Right ventricle myocardium superior (tissue), 1 donor: ENCODE measurements at regions not wholly inside any gene's neighbourhood (a gene's known extent, or its start where the extent isn't known, plus 50 kb on each side); places are given as distances from the start of the nearest gene placed in this dataset.
A peak's percentile ranks its signal among the peaks of the same experiment; 100 is the strongest.

Experiments used
- ATAC-seq: fragments of 200-7000 bp; cut with Tn5 transposase; one replicate; pipeline ENCODE4 v1.9.1; 2020; ENCODE audit warnings: mild to moderate bottlenecking; ENCODE audit not compliant: poor library complexity
- DNase-seq: peaks from one replicate; pipeline ENCODE4 v3.0.0-alpha.2; 2020
- intact Hi-C: fragments of 100-400 bp; cut with DNase I; formaldehyde crosslinking; loops from one replicate; pipeline ENCODE4 v1.11.2; 2022
- donor health status: DM: no; HTN: yes; CAD: no; lungs with severe emphysema.

- no peak for ATAC-seq
- no peak for DNase-seq
- intact Hi-C loops: no loop called here
Observed at GRCh38 chr18:11296946-11297345, 147.6 kb upstream of the PIEZO2 start.

- DNase-seq: no peak
- no peak for ATAC-seq
- intact Hi-C loops: no loop called here
Observed at GRCh38 chr18:11293794-11294193, 144.4 kb upstream of the PIEZO2 start.

- ATAC-seq: no peak
Observed at GRCh38 chr18:11290786-11291185, 141.4 kb upstream of the PIEZO2 start.

GRCh38 chr18:11289248-11289647, 139.9 kb upstream of the PIEZO2 start:
- intact Hi-C loops: no loop called here
- ATAC-seq: no peak
- DNase-seq: no peak

More at GRCh38 chr18:11290786-11291185, 141.4 kb upstream of the PIEZO2 start:
- DNase-seq: no peak
- intact Hi-C loops: no loop called here

GRCh38 chr18:11288401-11288800, 139.0 kb upstream of the PIEZO2 start:
- DNase-seq: no peak
- ATAC-seq: no peak
- intact Hi-C loops: no loop called here

GRCh38 chr18:11286431-11286830, 137.1 kb upstream of the PIEZO2 start:
- DNase-seq: no peak
- no peak for ATAC-seq
- intact Hi-C loops: no loop called here

GRCh38 chr18:11284811-11285210, 135.4 kb upstream of the PIEZO2 start:
- DNase-seq: no peak
- ATAC-seq: no peak
- intact Hi-C loops: no loop called here

GRCh38 chr18:11284349-11284748, 135.0 kb upstream of the PIEZO2 start:
- DNase-seq (no peak), ATAC-seq (no peak)
- intact Hi-C loops: no loop called here

- DNase-seq (no peak), ATAC-seq (no peak)
- intact Hi-C loops: no loop called here
Observed at GRCh38 chr18:11283479-11284161, 134.3 kb upstream of the PIEZO2 start.

- no peak for ATAC-seq
- no peak for DNase-seq
- intact Hi-C loops: no loop called here
Observed at GRCh38 chr18:11279461-11279860, 130.1 kb upstream of the PIEZO2 start.

- DNase-seq (no peak), ATAC-seq (no peak)
- intact Hi-C loops: no loop called here
Observed at GRCh38 chr18:11276678-11277077, 127.3 kb upstream of the PIEZO2 start.

- intact Hi-C loops: no loop called here
- DNase-seq (no peak), ATAC-seq (no peak)
Observed at GRCh38 chr18:11274144-11274794, 124.9 kb upstream of the PIEZO2 start.

- DNase-seq (no peak), ATAC-seq (no peak)
- intact Hi-C loops: no loop called here
Observed at GRCh38 chr18:11272516-11272915, 123.1 kb upstream of the PIEZO2 start.

GRCh38 chr18:11271954-11272353, 122.6 kb upstream of the PIEZO2 start:
- intact Hi-C loops: no loop called here
- no peak for ATAC-seq
- no peak for DNase-seq

- intact Hi-C loops: no loop called here
- no peak for DNase-seq
- no peak for ATAC-seq
Observed at GRCh38 chr18:11269257-11269656, 119.9 kb upstream of the PIEZO2 start.

- intact Hi-C loops: no loop called here
- DNase-seq (no peak), ATAC-seq (peak; percentile 20)
Observed at GRCh38 chr18:11268741-11269233, 119.4 kb upstream of the PIEZO2 start.

- ATAC-seq (no peak), DNase-seq (no peak)
- intact Hi-C loops: no loop called here
Observed at GRCh38 chr18:11268153-11268552, 118.8 kb upstream of the PIEZO2 start.

- ATAC-seq (no peak), DNase-seq (no peak)
- intact Hi-C loops: no loop called here
Observed at GRCh38 chr18:11266781-11267480, 117.6 kb upstream of the PIEZO2 start.

- intact Hi-C loops: no loop called here
- no peak for ATAC-seq
- DNase-seq: no peak
Observed at GRCh38 chr18:11261486-11261885, 112.1 kb upstream of the PIEZO2 start.

- ATAC-seq: no peak
- intact Hi-C loops: no loop called here
- no peak for DNase-seq
Observed at GRCh38 chr18:11260961-11261461, 111.6 kb upstream of the PIEZO2 start.
